Activated CD8-positive, alpha-beta memory T cell treated with anti-CD3 and anti-CD28 coated beads, Interleukin-2, amount 50 U/mL, for 48 hours (primary cell): ENCODE measurements at regions not wholly inside any gene's neighbourhood (a gene's known extent, or its start where the extent isn't known, plus 50 kb on each side); places are given as distances from the start of the nearest gene placed in this dataset.
"Not testable (repeated sequence)": the region's sequence is repeated elsewhere in the genome, so short reads cannot be mapped to it uniquely, and the experiment has no call there.

ENCODE experiments used
- DNase-seq: peaks from one replicate; pipeline ENCODE4 v3.0.0-alpha.2; 2020

DNA sequence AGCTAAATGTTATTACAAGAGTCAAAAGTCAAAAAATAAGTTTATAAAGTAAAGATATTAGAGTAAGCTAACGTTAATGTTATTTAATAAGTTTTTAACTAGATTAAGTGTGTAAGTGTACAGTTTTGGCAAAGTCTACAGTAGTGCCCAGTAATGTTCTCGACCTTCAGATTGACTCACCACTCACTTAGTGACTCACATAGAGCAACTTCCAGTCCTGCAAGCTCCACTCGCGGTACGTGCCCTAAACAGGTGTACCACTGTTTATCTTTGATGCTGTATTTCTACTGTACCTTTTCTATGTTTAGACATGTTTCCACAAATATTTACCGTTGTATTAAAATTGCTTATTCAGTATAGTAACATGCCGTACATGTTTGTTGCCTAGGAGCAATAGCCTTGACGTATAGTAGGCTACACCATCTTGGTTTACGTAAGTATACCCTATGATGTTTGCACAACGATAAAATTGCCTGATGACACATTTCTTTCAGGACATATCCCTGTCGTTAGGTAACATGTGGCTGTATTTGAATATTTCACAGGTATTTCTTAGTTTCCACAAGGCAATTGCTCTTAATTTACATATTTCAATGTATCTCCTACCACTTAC is 1641.9 kb upstream of the PIK3C3 start:
- no peak for DNase-seq

DNA sequence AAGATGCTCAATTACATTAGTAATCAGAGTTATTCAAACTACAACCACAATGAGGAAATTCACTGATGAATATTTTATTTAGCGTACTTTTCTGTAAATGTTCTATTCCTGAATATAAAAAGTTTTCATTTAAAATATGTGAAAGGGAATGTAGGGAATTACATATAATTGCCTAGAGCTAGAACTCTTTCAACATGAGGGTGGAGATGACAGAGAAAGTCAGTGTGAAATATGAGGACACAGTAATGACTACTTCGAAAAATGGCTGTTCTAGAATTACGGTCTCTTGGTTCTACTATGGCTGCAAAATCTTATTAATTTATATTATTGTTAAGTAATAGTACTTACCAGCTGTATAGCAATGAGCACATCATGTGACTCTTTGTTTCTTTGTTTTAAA is 1647.4 kb upstream of the PIK3C3 start:
- no peak for DNase-seq

DNA sequence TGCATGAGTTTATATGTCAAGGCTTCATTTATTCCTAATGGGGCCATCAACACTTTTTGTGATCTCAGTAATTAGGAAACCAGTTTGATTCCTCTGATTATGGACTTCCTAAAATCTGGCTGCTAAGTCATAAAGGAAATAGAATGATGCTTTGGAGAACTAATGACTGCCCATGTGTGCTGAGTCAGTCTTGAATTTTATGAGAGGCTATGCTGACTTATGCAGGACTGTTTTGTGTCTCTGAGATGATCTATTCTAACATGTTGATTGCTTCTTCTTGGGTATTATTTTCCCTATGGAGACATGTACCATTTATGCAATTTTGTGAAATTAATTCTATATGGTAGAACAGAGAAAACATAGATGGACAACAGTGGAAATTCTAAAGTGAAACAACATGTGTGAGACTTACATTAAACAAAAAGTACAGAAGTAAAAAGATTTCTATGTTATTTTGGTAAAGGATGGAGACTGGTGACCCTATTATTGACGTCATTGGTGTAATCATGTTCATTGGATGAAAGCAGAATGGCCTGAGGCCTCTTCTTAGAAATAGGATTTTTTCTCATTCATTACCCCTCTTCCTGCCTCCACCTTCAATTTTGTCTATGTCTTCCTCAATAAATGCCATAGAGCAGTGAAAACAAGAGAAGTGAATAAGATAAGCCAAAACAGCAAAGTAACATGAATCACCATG is 1658.2 kb upstream of the PIK3C3 start:
- DNase-seq, result no peak

DNA sequence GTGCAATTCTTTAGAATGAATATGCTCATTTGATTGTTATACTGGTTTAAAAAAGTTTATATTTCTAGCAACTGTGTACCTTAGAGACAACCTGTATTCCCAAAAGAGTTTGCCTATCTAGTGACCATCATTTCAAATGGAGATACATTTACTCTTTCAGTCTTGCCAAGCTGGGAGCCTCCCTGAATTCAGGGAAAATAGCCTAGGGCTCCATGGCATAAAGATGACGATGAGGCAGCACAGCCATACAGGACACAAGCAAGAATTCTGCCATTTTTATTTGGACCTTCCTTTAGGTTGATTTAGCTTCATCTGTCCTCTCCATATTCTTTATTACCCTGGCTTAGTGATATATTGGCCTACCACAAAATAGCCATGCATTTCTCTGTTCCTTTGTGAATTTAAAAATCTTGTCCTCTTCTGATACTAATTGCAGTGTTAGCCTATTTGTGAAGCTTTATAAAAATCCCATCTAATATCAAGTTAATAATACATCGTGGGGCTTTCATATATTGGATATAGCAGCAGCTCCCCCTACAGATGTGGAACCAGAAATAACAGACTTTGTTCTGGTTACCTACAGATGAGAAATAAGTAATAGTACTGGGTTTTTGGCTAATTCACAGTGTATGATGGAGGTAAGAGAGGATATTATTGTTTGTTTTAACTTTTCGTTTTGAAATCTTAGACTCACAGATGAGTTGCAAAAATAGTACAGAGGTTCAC is 1661.9 kb upstream of the PIK3C3 start:
- no peak for DNase-seq

DNA sequence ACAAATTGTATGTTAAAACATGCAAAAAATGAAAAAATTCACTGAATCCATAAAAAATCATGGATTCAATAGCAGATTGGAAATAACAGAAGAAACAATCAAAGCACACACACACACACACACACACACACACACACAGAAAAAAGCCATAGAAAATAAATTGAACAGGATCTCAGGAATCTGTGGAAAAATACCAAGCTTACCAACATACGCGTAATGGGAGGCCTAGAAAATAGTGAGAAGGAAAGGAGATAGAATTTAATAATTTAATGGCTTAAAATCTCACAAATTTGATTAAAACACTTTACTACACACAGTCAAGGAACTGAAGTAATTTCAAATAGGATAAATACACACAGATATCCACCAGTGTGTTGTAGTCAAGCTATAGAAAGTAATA is 1671.5 kb upstream of the PIK3C3 start:
- DNase-seq, result no peak

DNA sequence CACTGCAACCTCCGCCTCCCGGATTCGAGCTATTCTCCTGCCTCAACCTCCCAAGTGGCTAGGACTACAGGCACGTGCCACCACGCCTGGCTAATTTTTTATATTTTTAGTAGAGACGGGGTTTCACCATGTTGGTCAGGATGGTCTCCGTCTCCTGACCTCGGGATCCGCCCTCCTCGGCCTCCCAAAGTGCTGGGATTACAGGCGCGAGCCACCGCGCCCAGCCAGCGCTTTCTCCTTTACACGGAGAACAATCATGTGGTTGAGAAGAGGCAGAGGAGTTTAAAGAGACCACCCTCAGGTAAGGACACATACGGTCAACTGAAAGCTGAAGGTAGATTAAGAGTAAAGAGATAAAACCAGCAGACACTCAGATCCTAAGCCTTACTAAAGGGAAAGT is 1673.7 kb upstream of the PIK3C3 start:
- DNase-seq, result not testable (repeated sequence)

DNA sequence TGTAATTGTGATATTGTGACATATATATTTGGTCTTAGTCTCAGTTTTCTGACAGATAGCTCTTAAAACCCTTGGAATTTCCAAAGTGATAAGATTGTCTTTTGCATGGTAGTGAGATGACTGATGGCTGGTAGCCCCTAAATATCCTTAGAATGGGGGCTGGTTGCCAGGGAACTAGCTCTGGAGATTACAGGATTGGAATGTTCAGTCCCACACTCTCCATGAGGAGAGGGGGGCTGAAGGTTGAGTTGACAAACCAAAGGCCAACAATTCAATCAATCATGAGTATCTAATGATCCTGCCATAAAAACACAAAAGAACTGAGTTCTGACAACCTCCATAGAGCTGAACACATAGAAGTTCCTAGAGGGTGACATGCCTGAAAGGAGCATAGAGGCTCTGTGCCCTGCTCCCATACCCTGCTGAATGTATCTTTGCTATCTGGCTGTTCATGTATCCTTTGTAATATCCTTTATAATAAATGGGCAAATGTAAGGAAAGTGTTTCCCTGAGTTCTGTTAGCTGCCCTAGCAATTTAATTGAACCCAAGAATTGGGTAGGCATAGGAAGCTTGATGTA is 1680.3 kb upstream of the PIK3C3 start:
- no peak for DNase-seq

DNA sequence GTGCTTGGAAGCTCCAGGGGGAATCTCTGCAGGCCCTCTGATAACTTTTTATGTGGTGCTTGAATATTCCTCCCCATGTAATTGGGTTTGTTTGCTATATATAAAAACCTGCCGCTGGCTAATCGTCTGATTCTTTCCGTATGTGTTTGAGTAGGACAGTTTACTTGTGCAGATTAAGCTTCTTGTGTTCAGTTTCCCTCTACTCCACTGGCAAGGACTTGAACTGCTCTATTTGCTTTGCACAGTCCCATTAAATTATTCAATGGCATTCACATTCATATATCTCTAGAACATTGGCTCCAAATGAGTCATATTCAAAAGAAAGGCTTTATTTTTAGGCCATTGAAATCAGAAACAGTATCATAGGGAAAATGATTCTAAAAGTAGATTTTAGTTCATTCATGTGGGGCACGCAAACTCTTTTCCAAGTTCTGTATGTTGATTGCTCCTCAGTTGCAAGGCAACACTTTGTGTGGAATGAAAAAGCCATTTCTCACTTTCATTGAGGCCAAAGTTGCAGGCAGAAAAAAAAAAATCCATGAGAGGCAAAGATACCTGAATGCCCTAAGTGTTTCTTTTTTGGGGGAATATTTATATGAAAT is 1682.3 kb upstream of the PIK3C3 start:
- no peak for DNase-seq

DNA sequence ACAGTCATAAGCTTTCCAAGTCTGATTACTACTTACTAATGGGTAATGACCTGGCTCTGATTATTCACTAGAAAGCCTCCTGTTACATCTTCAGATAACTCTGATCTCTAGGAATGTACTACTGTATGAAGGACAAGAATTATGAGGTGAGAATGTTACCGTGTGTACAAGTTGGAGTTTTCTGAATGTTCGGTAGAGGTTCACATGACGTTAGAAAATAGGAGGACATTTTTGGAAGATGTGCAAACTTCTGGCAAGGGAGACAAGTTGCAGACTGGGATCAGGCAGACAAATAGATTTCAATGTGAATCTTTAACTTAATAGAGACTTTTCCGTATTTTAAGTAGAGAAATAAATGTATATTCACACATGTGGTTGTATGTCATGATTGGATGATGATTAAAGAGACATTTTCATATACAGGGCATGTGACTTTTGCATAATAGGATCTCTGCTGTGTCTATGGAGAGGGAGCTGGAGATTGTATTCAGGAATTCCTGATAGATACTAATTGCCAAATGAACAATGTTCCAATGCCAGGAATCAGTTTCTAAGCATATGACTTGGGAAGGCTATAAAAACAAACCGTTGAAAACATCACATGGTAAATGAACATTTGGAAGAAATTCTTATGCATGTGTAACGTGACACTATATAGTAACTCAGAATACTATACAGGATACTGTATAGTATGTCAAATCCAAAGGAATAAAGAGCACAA is 1695.8 kb upstream of the PIK3C3 start:
- no peak for DNase-seq

DNA sequence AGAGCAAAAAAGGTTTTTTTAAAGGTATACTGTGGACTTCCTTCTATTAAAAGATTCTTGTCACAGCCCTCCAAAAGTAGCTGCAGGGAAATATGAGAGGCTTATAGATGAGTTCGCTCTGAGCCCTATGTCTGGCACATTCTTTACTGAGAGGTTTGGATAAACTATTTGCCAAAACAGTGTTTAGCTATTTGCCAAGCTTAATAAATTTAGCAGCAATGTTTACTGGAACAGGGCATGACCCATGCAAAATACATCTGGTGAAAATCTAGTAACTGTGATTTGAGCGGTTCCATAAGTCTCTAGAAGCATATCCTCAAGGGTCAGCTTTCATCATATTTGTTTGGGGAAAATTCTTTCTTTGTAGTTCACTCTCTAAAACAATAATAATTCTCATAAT is 1696.7 kb upstream of the PIK3C3 start:
- no peak for DNase-seq

DNA sequence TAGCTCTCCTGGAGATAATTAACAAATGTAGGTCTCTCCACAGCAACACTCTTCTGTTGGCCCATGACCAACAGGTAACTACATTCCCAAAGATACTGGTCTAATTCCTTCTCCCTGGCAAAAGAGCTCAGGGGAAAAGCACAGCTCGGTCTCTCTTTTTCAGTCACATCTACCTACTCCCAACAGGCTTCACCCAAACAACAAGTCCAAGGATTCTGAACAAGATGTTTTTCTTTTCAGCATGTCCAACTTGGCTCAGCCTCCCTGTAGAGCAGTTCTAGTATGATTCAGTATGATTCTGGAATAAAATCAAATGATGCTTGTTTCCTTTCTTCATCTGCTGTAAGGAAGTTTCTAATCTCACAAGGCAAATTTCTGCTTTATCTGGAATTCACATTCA is 1704.8 kb upstream of the PIK3C3 start:
- no peak for DNase-seq

DNA sequence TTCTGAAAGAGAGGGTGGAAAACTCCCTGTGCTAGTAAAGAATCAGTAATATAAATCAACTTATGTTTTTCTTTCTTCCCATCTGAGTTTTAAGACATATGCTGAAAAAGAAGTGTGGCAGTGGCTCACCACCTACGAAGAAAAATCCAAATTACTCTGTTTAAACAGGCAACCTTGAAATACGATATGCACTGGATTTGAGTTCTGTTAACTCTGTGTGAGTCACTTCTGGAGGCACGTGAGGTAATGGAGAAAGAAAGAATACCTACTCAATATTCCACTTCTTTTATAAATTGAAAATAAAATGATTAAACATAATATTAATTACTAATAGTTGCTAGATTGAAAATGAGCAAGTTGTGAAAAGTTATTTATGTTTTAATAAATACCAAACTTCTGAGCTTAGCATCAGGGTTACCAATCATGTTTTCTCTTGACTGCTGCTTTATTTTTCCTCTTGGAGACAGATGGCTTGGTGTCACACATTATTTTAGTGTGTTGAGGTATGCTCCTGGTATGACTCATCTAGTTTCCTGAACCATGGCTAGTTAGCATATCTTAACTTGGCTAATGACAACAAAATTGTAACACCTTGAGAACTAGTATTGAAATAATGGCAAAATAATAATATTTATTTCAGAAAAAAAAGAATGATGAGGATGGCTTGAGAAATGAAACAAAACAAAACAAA is 1705.5 kb upstream of the PIK3C3 start:
- no peak for DNase-seq

DNA sequence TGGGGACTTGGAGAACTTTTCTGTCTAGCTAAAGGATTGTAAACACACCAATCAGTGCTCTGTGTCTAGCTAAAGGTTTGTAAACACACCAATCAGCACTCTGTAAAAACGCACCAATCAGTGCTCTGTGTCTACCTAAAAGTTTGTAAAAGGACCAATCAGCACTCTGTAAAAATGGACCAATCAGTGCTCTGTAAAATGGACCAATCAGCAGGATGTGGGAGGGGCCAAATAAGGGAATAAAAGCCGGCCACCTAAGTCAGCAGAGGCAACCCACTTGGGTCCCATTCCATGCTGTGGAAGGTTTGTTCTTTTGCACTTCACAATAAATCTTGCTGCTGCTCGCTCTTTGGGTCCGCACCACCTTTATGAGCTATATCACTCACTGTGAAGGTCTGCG is 1709.4 kb upstream of the PIK3C3 start:
- not testable (repeated sequence) for DNase-seq

DNA sequence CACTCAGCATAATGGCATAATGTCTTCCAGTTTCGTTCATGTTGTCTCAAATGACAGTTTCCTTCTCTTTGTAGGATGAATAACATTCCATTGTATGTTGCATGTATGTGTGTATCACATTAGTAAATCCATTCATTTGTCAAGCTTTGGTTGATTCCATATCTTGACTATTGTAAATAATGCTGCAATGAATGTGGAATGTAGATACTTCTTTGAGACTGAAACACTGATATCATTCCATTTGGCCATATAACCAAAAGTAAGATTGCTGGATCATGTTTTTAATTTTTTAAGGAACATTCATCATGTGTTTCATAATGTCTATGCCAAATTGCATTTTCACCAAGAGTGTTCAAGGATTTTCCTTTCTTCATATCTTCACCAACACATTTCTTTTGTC is 1711.4 kb upstream of the PIK3C3 start:
- no peak for DNase-seq

DNA sequence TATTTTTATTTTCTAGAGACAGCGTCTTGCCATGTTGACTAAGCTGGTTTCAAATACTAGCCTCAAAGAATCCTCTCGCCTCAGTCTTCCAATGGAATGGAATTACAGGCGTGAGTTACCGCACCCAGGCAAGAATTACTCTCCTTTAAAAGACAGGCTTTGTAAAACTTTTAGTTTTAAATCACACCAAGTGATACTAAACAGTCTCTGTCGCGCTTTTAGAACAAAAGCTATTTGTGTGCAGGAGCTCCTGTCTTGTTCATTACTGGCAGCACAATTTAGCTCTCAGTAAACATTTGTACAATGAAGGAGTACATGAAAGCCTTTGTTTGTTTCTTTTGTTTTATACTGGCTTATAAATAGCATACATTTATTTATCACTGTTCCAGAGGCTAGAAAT is 1719.2 kb upstream of the PIK3C3 start:
- DNase-seq, result no peak

DNA sequence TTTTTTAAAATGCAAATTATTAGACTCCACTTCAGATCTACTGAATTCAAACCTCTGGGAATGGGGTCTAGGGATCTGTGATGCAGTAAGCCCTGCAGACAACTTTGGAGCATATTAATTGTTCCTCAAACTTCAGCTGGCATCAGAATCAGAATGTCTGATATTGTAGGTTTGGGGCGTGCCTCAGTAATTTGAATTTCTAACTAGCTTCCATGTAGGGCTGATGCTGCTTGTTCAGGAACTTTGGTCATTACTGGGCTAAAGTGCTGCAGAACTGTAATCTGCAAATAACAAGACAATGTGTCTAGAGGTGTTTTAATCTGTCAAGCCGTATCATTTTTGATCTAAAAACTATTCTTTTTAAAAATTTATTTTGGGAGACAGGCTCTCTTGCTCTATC is 1719.7 kb upstream of the PIK3C3 start:
- DNase-seq, result no peak

DNA sequence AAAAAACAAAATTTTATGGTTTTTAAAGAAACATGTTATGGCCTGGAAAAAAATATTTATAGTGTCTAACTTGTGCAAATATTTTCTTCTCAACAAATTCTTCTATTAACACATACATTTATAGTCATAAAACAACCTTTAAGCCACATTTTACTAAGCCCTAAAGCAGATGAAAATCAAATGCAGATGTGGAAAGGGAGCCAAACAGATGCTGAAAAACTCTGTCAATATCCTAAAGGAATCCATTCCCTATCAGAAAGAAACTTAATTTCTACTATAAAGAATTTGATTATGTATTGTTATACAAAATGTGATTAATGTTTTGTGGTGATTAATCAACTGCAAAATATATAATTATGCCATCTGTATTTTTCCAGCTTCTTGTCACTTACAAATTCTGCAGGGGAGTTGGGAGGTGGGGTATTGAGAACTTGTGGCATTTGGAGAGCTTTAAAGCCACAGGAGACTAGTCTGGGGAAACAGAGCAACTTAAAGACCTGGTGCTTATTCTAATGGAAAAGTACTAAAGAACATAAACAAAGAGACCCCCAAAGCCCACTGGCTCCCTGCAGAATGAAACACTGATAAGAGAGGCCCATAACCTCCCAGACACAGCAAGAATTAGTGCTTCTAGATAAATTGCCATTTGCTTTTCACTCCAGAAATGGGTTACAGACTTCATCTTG is 1721.0 kb upstream of the PIK3C3 start:
- DNase-seq, result no peak

DNA sequence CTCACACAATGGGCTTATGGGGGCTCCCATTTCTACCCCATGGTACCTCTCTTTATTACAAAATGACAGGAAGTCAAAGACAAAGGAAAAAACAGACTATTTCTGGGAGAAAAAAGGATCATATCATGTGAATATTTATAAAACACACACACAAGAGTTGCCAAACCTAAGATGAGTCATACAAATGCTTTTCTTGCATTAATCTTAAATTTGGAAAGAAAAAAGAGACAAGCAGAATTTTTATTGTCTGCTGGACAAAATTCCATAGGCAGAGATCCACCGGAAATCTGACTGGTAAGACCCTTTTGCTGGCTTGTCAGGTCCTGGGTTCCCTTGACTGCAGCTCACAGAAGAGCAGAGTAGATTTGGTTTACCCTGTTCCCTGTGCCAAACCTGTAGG is 1732.3 kb upstream of the PIK3C3 start:
- DNase-seq, result no peak

DNA sequence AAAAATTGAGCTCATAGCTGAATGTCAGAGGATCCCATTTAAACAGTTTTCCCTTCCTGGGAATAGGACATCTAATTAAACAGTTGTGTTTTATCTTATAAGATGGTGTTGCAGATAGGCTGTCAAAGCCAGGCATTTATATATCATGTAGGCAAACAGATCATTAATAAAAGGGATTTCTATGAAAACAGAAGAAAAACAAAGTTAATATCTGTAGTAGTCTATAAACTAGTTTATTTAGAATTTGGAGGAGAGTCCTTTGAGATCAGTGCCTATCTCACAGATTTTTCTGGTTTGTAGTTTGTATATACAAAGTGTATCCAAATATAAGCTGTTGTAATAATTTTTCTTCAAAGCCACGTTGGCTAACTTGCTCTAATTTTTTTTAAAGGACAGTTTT is 1738.2 kb upstream of the PIK3C3 start:
- DNase-seq, result no peak

DNA sequence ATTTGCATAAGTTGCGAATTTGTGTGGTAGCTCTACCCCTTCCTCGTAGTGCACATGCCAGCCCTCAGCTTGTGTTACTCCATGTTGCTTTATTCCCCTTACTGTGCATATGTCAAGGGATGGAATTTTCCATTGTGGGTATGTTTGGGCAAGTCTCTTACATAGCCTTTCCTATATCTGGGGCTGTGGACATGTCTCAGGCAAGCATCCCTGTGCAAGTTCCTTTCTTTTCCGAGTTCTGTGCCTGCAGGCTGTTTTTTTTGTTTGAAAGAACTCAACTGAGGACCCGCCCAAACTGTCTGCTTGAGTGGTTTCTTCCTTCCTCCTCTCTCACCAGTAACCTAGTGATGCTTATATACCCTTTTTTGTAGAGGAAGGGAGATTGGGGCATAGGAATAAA is 1739.1 kb upstream of the PIK3C3 start:
- no peak for DNase-seq

DNA sequence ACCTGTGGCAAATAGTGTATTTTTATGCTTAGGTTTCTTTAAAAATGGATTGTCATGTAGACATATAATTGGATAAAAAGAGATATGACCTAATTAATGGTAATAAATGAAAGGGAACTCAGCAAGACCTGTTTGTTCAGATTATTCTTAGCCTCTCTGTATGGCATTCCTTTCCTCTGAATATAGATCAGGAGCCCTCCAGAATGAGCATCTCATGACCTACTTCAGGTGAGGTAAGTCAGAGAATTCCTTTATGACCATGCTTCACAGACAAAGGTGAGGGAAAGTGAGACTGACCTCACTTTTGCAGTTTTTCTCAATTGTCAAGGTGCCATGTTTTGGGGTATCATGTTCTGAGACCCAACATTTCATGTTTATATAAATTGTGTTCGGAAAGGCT is 1744.3 kb upstream of the PIK3C3 start:
- DNase-seq, result no peak

DNA sequence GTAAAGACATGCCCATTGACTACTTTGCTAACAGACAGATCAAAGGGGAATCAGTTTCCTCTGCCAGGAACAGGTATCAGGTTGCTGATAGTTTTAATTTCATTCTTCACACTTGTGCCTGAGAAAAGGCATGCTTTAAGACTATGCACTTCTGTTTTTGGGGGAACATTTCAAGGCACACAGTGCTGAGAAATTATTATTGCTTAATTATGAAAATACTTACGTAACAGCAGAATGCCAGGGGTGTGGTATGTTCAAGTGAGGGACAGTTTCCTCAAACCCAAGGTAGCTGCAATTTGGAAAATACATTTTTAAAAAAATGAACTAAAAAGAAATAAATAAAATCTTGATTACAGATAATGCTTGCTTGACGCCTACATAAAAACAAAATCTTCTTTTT is 1746.1 kb upstream of the PIK3C3 start:
- no peak for DNase-seq
